ENCODE measurements at regions not wholly inside any gene's neighbourhood (a gene's known extent, or its start where the extent isn't known, plus 50 kb on each side); places are given as distances from the start of the nearest gene placed in this dataset.

- H3K36me3 ChIP-seq, result no peaks in the 10 kb centered on the region
- no peaks in the 10 kb centered on the region for H3K4me1 ChIP-seq
- 53% methylated on average over 1 of the region's 1 CpG for WGBS
- intact Hi-C loops (cut with DNase I), result no loop called here
- DNase-seq (ENCODE audit: extremely low spot score), result no peak
- H3K27ac ChIP-seq (replicated peaks in 1 of 4), result no peak overlapping the region
- no peaks in the 10 kb centered on the region for H3K9me3 ChIP-seq
- H3K27me3 ChIP-seq, result no peaks in the 10 kb centered on the region
- TF ChIP-seq CTCF (IDR thresholded peaks at IDR 0.05) (no peak), EP300 (IDR thresholded peaks at IDR 0.05) (no peak), POLR2AphosphoS5 (IDR thresholded peaks at IDR 0.05) (no peak)
- H3K4me3 ChIP-seq, result no peak overlapping the region
These were observed 398.0 kb downstream of the BTBD3 start for GRCh38 chr20:12315652-12316051.

GRCh38 chr20:12316794-12317193 lies 399.1 kb downstream of the BTBD3 start:
- no peaks in the 10 kb centered on the region for H3K36me3 ChIP-seq
- no peak overlapping the region for H3K27ac ChIP-seq (replicated peaks in 1 of 4)
- H3K4me1 ChIP-seq, result no peaks in the 10 kb centered on the region
- WGBS, result 90% methylated on average over 2 of the region's 2 CpGs
- H3K9me3 ChIP-seq, result no peaks in the 10 kb centered on the region
- TF ChIP-seq EP300 (IDR thresholded peaks at IDR 0.05), result no peak
- TF ChIP-seq POLR2A (IDR thresholded peaks at IDR 0.05; ENCODE audit: low read depth), result no peak
- TF ChIP-seq POLR2AphosphoS5 (IDR thresholded peaks at IDR 0.05), result no peak
- no peak for TF ChIP-seq CTCF (IDR thresholded peaks at IDR 0.05)
- no peak for DNase-seq (ENCODE audit: extremely low spot score)
- no peaks in the 10 kb centered on the region for H3K27me3 ChIP-seq
- intact Hi-C loops (cut with DNase I), result no loop called here
- no peak overlapping the region for H3K4me3 ChIP-seq

GRCh38 chr20:12317433-12317832 lies 399.7 kb downstream of the BTBD3 start:
- no peak overlapping the region for H3K4me3 ChIP-seq
- intact Hi-C loops (cut with DNase I), result no loop called here
- 86% methylated on average over 2 of the region's 2 CpGs for WGBS
- no peaks in the 10 kb centered on the region for H3K27me3 ChIP-seq
- H3K4me1 ChIP-seq, result no peaks in the 10 kb centered on the region
- H3K27ac ChIP-seq (replicated peaks in 1 of 4), result no peak overlapping the region
- no peaks in the 10 kb centered on the region for H3K9me3 ChIP-seq
- DNase-seq (ENCODE audit: extremely low spot score), result no peak
- TF ChIP-seq POLR2AphosphoS5 (IDR thresholded peaks at IDR 0.05), result no peak
- no peak for TF ChIP-seq EP300 (IDR thresholded peaks at IDR 0.05)
- no peak for TF ChIP-seq CTCF (IDR thresholded peaks at IDR 0.05)
- TF ChIP-seq POLR2A (IDR thresholded peaks at IDR 0.05; ENCODE audit: low read depth), result no peak
- no peaks in the 10 kb centered on the region for H3K36me3 ChIP-seq

GRCh38 chr20:12318043-12318442 lies 400.4 kb downstream of the BTBD3 start:
- Histone ChIP-seq H3K27ac (replicated peaks in 1 of 4) (no peak overlapping the region), H3K9me3 (no peaks in the 10 kb centered on the region), H3K36me3 (no peaks in the 10 kb centered on the region), H3K27me3 (no peaks in the 10 kb centered on the region), H3K4me1 (no peaks in the 10 kb centered on the region), H3K4me3 (no peak overlapping the region)
- intact Hi-C loops (cut with DNase I), result no loop called here
- DNase-seq (ENCODE audit: extremely low spot score), result no peak
- TF ChIP-seq POLR2A (IDR thresholded peaks at IDR 0.05; ENCODE audit: low read depth), result no peak
- TF ChIP-seq POLR2AphosphoS5 (IDR thresholded peaks at IDR 0.05), result no peak
- TF ChIP-seq CTCF (IDR thresholded peaks at IDR 0.05), result no peak
- no peak for TF ChIP-seq EP300 (IDR thresholded peaks at IDR 0.05)
- 65% methylated on average over 5 of the region's 5 CpGs for WGBS

GRCh38 chr20:12321736-12322135 lies 404.0 kb downstream of the BTBD3 start:
- Histone ChIP-seq H3K27ac (replicated peaks in 1 of 4) (no peak overlapping the region), H3K4me1 (no peaks in the 10 kb centered on the region), H3K9me3 (no peaks in the 10 kb centered on the region), H3K36me3 (no peaks in the 10 kb centered on the region), H3K27me3 (no peaks in the 10 kb centered on the region), H3K4me3 (no peak overlapping the region)
- TF ChIP-seq EP300 (IDR thresholded peaks at IDR 0.05) (no peak), CTCF (IDR thresholded peaks at IDR 0.05) (no peak), POLR2AphosphoS5 (IDR thresholded peaks at IDR 0.05) (no peak), POLR2A (IDR thresholded peaks at IDR 0.05; ENCODE audit: low read depth) (no peak)
- WGBS, result 71% methylated on average over 2 of the region's 2 CpGs
- no peak for DNase-seq (ENCODE audit: extremely low spot score)
- intact Hi-C loops (cut with DNase I), result no loop called here
